ENCODE measurements at regions not wholly inside any gene's neighbourhood (a gene's known extent, or its start where the extent isn't known, plus 50 kb on each side); places are given as distances from the start of the nearest gene placed in this dataset.

DNA sequence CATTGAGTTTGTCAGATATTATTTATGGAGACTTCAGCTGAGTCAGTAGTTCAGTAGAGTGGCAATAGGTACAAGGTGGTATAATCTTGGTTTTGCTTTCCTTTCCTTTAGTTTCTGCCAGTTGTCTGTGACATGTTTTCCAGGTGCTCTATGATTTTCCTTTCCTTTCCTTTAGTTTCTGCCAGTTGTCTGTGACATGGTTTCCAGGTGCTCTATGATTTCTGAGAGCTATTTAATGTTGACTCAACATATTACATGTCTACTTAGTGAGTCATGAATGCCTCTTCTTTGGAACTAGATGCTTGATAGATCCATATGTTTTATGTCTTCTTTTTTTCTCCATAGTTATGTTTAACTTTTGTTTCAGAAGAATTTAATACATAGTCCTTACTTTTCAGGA is 186.4 kb upstream of the DEFB112 start:
- no peak for FAIRE-seq

DNA sequence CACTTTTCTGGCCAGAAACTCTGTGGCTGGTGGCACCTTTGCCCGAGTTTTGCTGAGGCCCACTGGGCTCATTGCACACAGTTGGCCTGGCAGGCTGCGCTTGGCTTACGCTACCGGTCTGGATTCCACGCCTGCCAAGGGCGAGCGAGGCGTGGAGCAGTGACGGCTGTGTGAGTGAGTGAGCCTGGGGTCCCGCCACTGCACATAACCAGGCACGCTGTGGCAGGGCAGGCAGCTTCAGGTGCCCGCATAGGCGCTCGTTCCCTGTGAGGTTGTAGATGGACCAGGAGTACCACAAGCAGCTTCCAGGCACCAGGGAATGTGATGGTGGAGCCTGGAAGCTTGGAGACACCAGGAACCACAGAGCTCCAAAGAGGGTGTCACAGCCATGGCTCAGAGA is 190.1 kb upstream of the DEFB112 start:
- FAIRE-seq: no peak

DNA sequence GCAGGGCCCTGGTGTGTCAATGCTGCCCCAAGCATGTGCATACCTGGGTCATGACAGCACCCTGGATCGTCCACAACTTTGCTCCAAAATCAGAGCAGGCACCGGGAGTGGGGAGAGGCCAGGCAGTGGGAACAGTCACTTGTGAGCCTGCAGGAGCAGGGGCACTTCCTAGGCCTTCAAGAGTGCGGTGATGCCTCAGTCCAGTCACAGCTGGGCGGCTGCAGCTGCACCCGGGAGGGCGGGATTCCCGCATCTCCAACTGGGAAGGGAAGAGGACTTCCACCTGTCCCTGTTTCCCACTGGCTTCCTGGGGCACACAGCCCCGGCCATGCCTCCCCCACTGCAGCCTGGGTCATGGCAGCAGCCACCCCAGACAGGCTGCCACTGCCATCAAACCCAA is 191.3 kb upstream of the DEFB112 start:
- no peak for FAIRE-seq

DNA sequence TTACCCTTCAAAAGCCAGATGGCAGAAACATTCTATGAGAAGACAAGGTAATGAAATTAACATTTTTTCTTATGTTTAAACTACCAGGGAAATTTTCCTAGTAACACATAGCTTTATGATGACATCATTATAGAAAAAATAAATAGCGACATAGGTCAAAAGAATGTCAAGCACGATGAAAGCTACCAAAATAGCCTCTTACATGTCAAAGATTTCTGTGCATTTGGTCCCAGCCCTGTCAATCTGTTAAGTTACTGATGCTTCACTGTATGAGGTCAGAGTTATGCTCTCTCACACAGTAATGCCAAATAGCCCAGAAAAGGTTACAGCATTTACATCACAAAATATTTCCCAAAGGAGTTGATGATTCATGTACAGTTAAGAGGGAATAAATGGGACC is 199.8 kb upstream of the DEFB112 start:
- FAIRE-seq: no peak

DNA sequence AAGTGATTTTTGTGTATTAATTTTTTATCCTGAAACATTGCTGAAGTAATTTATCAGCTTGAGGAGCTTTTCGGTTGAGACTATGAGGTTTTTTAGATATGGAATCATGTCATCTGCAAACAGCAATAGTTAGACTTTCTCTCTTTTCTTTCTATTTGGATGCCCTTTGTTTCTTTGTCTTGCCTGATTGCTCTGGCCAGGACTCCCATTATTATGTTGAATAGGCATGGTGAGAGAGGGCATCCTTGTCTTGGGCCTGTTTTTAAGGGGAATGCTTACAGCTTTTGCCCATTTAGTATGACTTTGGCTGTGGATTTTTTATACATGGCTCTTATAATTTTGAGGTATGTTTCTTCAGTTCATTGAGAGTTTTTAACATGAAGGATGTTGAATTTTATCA is 207.6 kb upstream of the DEFB112 start:
- no peak for FAIRE-seq

DNA sequence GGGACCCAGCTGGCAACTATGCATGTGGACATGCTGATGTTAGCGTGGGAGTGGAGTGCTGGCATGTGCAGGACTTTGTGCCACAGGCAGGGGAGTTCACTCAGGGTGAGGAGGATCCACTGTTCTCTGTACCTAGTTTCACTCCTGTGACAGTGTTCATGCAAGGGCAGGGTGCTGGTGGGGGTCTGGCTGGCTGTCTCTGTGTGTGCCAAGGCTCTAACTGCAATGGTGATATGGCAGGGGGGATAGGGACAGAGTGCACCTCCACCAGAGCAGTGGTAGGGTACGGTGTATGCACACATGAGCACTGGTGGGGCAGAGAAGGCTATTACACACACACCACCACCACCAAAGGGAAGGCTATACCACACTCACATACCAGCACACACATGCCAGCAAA is 210.2 kb upstream of the DEFB112 start:
- FAIRE-seq: no peak

DNA sequence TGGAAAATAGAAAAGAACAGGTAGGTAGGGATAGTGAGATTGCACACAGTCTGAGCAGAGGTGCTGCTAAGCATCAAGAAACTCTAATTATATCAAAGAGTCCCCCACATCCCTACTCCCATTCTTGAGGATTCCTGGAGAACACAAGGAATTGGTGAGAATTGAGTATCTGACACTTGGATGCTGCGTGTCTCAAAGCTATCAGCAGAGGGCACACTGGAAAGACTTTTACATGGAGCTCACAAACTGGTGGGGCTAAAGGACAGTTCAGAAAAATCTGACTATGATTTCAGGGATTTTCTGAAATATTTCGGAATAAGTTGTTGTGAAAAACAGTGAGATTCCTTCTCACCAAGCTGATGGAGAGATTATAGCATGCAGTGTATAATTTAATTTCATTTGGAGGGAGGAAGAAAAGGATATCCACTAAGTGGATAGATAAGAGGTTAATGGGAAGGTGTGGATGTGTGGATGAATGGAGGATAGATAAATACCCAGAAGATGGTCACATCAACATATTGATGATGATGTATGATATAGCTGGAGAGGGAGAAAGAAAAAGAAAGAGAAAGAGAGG is 215.4 kb upstream of the DEFB112 start:
- no peak for FAIRE-seq

DNA sequence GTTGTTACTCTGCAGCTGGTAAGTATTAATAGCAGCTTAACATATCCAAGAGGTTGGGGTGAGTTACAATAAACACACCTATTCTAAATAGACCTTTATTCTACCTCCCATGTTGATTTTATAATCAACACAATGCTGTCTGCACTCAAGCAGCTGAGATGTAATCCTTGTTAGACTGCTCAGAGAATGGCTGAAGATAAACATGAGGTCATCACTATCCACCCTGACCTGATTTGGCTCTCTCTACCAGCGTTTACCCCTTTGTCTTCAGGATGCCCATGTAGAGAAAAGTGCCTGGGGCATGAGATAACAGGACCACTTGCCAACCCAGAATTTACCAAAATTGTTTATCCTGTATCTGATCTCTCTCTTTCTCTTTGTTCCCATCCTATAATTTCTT is 220.7 kb upstream of the DEFB112 start:
- no peak for FAIRE-seq

DNA sequence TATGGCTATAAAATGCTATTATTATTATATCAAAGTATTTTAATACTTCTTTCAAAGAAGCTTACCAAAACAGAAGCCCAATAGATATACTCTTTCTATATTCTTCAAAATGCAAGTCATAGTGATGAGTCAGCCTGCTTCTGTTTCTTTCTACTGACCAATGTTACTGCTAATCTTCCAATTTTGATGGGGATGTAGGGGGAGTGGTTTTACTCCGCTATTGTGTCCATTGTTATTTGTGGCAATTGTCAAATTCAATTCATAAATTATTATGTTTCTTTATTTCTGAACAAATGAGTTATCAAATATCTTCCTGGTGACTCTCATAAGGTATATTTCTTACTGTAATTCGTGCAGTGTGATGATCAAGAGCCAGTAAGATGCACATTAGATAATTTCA is 221.5 kb upstream of the DEFB112 start:
- no peak for FAIRE-seq

DNA sequence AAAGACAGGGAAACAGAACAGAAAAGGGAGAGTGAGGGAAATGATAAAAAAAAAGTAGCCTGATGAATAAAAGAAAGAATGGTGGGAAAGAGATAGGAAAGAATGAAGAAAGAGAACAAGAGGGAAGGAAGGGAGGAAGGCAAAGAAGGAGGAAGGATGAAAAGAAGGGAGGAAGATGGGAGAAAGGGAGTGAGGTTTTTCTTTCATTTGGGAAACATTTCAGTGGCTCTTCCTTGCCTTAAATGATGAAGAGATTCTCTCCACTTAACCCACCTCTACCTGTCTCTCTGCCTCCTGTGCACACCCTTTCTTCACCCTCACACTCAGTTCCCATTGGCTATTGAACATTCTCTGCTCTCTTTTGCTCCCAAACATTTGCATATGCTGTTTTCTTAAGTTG is 222.1 kb upstream of the DEFB112 start:
- no peak for FAIRE-seq

DNA sequence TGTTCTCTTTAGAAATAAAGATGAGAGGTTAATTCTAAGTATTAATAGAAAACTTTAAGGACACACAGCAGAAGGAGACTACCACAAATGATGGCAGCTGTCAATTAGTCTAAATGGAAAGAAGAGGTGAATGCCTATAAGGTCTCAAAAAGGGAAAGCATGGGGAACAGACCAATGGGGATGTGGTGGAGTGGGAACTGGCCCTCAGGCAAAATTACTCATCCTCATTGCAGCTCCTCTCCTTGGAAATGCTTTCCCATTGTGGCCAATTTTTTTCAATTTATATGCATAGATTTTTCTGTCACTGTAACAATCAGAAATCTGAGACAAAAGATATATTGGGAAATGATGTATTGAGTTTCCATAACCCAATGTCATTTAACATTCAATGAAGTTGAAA is 222.9 kb upstream of the DEFB112 start:
- FAIRE-seq: no peak

DNA sequence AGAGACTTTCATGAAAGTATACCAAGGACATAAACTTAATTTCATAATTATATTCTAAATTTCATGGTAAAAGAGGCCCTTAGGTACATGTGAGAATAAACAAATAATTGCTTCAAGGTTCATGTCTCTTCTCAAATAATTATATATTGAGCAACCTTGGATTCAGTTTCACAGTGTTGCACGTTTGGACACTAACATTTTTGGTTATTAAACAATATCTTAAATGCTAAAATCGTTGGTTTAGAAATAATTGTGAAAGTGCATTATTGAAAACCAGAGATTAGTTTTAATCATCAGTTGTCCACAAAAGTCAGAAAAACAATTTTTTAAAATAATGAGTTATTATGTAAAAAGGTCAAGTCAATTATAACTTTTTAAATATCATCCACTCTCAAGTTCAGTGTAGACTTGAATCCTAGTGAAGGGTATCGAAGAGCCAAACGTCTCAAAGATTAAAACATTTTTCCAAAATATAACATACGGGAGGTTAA is 227.1 kb upstream of the DEFB112 start:
- FAIRE-seq: no peak

DNA sequence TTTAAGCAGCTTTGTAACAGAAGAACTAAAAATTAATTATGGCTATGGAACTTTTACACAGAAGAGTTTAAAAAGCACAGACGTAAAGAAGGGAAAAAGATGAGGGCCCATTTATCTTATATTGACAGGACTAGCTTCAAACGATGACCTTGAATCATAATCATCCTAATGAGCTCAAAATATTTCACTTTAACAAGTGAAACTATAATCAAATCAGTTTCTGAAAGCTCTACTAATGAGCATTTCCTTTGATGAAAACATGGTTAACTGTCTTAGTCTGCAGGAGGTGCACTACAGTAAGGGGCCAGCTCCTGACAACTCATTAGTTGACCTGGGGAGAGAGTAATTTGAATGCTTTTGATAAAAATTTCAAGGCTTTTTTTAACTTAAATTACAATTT is 228.0 kb upstream of the DEFB112 start:
- FAIRE-seq: no peak

DNA sequence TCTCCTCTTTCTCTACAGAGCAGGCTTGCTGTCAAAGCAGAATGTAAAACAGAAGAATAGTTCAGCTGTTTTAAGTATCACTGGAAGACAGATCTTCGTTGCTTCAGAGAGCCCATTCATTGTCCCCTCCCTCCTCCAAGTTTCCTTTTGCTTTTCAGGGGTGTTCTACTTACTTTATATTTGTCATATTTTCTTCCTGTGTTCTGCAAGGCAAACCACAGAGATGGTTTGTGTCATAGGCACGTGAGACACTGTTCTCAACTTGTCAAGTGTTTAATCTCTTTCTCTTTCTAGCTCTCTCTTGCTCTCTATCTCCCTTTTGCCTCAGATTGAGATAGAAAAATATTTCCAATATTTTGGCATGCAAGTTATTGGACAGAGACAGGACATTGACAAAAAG is 228.9 kb upstream of the DEFB112 start:
- FAIRE-seq: no peak

DNA sequence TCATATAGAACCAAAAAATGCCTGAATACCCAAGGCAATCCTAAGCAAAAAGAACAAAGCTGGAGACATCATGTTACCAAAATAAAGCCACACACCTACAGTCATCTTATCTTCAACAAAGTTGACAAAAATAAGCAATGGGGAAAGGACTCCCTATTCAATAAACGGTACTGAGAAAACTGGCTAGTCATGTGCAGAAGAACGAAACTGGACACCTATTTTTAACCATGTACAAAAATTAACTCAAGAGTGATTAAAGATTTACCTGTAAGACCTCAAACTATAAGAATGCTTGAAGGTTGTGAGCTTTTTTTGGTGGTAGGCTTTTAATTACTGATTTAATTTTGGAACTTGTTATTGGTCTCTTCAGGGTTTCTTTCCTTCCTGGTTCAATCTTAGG is 236.0 kb upstream of the DEFB112 start:
- no peak for FAIRE-seq

DNA sequence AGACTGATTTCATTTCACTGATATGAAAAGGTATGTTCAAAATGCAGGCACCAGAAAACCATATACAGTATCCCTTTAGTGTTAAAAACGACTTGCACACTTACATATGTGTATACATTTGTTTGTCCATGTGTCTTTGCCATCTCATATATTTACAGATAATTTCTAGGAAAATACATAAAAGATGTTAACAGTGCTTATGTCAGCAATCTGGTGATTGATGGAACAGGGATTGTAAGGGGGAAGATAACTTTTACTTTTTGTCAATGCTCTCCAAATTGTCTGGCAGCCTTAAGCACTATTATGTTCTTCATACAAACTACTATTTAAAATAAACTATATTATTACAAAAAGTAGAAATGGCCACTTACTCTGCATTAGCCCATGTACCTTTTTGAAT is 238.5 kb upstream of the DEFB112 start:
- no peak for FAIRE-seq

DNA sequence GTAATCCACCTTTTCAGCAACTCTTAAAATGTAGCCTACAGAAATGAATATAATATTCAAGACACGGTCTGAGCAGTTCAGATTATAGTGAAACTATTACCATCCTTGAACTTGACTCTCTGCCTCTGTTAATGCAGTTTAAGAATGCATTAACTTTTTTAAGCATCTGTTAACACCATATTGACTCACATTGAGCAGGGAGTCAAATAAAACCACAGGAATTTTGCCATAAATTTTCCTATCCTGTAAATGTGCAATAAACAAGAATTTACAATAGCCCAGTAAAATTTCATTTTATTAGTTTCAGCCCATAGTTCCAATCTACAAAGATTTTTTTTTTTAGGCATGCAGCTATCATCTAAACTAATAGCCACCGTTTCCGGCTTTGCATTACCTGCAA is 239.2 kb upstream of the DEFB112 start:
- FAIRE-seq: no peak

DNA sequence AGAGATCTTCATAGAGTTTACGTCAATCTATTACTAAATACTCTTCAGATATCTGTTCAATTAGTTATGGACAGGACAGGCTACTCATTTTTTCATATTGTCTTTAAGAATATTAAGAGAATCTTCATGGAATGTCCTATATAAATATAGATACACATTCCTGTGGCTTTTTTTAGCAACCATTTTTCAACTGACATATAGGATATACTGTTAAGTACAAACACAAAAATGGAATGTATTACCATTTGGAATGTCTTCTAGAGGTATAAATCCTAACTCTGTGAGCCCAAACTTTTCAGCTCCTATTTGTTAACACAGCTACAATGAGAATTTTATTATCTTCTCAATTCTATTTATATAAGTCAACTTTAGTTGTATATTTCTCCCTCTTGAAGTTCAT is 239.6 kb upstream of the DEFB112 start:
- FAIRE-seq: no peak

DNA sequence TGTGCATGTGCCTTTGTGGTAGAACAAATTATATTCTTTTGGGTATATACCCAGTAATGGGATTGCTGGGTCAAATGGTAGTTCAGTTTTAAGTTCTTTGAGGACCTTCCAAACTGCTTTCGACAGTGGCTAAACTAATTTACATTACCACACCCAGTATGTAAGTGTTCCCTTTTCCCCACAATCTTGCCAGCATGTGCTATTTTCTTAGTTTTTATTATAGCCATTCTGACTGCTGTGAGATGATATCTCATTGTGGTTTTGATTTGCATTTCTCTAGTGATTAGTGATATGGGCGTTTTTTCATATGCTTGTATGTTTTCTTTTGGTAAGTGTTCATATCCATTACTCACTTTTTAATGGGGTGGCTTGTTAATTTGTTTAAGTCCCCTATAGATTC is 251.6 kb upstream of the DEFB112 start:
- no peak for FAIRE-seq

DNA sequence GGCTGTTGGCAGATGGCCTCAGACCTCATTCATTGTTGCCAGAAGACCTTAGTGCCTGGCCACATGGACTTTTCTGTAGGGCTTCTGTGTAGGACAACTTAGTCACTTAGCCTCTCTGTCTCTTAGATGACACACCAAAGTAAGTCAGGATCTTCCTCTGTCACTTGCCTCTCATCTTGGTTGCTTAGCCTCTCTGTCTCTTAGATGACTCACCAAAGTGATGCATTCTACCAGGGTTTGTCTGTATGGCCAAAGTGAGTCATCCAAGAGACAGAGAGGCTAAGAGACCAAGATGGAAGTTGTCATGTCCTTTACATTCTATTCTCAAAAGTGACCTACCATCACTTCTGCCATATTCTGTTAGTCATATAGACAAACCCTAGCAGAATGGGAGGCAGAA is 255.9 kb upstream of the DEFB112 start:
- no peak for FAIRE-seq

DNA sequence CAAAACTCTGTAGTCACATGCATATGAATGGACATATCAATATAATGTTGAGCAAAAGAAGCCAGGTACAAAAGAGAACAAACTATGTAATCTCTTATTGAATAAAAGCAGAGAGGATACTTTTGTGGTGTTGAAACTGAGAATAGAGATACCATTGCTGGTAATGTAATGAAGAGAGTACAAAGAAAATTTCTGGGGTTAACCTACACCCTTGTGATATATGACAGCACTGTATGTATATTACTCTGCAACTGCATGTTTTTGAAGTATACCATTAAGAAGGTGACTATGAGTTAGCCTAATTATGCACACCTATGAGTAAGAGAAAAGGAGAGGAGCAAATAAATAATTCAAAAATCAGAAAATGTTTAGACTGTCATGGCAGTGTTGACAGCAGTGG is 268.8 kb upstream of the DEFB112 start:
- FAIRE-seq: no peak

DNA sequence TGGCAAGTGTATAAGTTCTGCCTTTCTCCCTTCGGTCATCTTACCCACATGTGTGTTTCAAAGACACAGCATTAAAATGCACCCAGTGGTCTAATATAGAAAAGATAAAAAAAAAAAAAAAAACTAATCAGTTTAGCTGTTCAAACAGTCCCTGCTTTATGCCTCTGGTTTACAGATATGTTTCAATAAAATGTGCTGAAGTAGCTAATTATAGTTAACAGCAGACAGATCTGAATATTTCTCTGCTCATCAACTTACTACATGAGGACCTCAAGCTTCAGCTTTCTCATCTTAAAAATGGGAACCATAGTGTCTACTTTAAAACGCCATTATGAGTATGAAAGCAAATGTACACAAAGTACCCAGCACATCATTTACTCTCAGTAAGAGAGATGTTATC is 280.6 kb upstream of the DEFB112 start:
- no peak for FAIRE-seq

DNA sequence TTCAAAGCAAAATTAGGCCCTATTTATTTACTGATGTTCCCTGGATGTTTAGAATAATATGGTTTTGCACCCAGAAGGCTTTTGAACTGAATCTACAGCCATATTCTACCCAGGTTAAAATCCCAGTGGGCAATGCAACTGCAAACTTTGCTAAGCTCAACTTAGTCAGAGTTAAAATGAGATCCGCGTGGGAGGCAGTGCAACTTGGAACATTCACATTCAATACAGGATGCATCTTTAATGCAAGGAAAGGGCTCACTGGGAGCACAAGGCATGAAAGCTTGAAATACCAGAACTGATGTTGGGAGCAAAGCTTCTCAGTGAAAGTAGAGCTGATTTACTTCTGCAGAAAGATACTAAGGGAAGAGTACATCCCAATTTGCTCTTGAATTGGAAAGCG is 281.2 kb upstream of the DEFB112 start:
- FAIRE-seq: no peak

DNA sequence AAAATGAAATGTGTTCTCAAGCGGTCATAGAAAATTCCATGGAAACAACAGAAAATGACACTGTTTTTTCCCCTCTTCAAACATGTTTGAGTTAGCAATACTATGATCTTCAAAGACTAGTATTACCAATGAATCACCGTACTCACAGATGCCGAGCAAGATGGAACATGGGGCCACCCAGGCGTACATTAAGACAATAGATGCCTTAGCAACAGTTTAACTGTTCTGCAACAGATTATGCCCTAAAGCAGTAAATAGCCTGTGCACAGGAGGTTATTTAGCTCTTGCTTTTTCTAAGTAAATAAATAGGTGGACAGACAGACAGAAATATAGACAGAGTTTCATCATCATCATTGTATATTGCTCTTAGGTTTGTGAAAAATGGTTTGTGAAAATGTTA is 284.0 kb upstream of the DEFB112 start:
- FAIRE-seq: no peak

DNA sequence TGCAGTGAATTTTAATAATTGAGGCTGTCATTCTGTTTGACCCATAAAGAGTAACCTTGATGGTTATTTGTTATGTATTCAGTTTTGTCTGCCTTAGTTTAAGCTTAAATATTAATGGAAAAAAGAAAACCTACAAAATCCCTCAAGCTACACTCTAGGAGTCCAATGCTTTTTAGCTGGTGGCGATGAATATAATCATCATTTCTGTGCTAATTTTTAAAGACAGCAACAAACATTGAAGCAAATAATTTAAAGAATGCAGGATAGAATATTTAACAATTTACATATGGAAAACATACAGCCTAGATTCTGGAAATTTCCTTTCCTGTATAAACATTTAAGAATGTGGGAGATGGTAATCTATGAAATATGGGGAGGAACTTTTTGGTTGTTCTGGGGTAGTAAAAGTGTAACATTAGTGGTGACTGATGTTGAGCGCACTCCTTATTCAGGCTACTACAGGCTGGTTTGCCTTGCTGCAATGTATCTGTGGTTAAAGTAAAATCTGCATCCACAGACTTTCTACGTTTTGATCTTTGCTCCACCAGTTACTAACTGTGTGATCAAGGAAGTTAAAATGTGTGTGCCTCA is 287.9 kb upstream of the DEFB112 start:
- FAIRE-seq: no peak

All from colon (tissue), 2 donors.